Glomerular visceral epithelial cell (primary cell): ENCODE measurements at regions not wholly inside any gene's neighbourhood (a gene's known extent, or its start where the extent isn't known, plus 50 kb on each side); places are given as distances from the start of the nearest gene placed in this dataset.

ENCODE experiments used
- DNase-seq: peaks from one replicate; pipeline ENCODE4 v3.0.0-alpha.2; 2016; ENCODE audit errors: extremely low spot score

GRCh38 chr5:66469684-66470083, 126.5 kb upstream of the MAST4 start:
- DNase-seq, result no peak

GRCh38 chr5:66472010-66472409, 124.2 kb upstream of the MAST4 start:
- no peak for DNase-seq

DNA sequence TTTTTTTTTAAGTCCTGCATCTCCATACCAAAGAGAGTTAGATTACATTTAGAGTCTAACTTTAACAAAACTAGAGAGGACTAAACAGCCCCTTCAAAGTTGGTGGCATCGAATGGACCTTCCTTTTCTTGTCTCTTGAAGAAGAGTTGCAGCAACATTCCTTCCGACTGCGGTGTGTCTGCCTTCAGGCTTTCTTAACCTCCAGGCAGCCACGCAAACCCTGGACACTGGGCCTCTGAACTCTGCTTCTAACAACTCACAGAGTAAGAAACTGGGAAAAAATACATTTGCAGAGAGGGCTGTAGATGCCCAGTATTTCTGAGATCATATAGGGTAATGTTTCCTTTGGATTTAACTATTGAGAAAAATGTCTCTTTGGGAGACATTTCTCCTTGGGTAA, 120.5 kb upstream of the MAST4 start:
- DNase-seq, result no peak

DNA sequence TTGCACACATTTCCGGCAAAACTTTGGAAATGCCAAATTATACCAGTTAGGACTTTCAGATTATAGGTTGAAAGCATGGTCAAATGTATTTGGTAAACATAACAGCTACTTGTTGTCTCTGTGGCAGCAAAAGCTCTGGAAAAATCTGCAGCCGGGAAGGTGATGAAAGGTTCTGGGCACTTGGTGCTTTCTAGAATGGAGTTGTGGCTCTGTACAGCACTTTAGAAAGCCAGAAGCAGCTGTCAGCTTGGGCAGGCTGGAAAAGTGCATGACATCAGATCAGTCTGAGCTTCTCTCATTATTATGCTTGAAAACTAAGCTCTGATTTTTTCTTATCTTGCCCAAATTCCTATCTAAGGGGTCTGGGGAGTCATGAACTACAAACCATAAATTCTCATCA, 118.6 kb upstream of the MAST4 start:
- DNase-seq, result no peak

DNA sequence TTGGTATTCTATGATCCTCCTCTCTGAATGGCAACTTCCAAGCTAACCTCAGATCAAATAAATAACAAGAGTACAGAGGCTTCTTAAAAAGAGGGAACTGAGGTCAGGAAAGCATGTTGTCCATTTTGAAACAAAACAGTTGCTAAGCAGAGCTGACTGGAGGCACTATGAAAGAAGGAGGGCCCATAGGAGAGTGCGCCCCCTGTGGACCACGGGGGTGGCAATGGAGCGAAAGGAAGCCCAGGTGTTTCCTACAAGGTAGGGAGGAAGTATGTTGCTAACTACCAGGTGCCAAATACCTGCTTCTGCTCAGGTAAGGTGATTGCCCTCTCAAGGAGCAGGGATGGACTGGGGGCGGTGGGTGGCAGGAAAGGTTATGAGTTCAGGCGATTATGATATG, 101.8 kb upstream of the MAST4 start:
- DNase-seq, result no peak

DNA sequence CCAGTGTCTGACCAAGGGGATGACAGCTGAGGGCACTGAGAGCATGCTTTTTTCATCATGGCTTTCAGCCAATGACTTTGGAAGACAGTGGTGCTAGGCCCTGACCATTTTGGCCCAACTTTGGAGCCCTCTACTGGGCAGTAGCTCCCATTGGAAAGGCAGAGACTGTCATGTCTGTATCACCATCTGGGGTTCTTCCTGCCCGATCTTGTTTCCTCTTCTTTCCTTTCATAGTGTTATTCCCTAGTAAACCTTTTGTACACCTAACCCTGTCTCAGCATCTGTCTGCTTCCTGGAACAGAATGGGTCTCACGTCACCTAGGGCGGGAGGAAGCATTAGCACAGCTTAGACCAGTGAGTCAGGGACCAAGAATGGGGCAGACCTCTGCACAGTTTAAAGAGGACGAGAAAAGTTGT, 97.4 kb upstream of the MAST4 start:
- DNase-seq, result no peak

DNA sequence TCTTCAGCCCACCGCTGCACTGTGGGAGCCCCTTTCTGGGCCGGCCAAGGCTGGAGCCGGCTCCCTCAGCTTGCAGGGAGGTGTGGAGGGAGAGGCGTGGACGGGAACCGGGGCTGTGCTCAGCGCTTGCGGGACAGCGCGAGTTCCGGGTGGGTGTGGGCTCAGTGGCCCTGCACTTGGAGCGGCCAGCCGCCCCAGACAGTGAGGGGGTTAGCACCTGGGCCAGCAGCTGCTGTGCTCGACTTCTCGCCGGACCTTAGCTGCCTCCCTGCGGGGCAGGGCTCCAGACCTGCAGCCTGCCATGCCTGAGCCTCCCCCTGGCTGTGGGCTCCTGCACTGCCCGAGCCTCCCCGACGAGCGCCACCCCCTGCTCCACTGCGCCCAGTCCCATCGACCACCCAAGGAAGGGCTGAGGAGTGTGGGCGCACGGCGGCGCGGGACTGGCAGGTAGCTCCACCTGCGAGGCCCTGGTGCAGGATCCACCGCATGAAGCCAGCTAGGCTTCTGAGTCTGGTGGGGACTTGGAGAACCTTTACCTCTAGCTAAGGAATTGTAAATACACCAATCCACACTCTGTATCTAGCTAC, 92.9 kb upstream of the MAST4 start:
- no peak for DNase-seq

- no peak for DNase-seq
These were observed 89.1 kb upstream of the MAST4 start for GRCh38 chr5:66507106-66507505.

GRCh38 chr5:66511491-66511890, 84.7 kb upstream of the MAST4 start:
- DNase-seq, result no peak

- DNase-seq, result no peak
These were observed 83.1 kb upstream of the MAST4 start for GRCh38 chr5:66513130-66513529.

- no peak for DNase-seq
These were observed 81.0 kb upstream of the MAST4 start for GRCh38 chr5:66515209-66515608.

- no peak for DNase-seq
These were observed 79.6 kb upstream of the MAST4 start for GRCh38 chr5:66516550-66516949.

GRCh38 chr5:66517351-66517750, 78.8 kb upstream of the MAST4 start:
- no peak for DNase-seq

GRCh38 chr5:66518052-66518451, 78.1 kb upstream of the MAST4 start:
- no peak for DNase-seq

DNA sequence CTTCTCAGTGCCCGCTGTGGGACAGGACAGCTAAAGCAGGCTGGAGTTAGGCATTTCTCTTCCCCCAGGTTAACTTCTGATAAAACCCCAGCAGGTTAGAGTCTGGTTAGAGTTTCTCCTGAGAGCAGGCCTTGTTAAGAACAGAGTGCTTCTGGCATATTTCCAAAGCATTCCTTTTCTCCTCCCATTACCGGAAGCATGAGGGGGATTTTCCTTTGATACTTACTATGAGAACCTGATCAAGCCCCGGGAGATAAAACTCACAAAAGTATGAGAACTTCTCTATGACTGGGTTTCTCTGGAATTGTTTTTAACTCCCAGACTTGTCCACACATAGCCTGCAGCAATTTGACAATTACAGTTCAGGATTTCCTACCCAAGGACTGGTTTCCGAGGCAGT, 77.4 kb upstream of the MAST4 start:
- DNase-seq, result no peak

GRCh38 chr5:66519626-66520025, 76.6 kb upstream of the MAST4 start:
- DNase-seq, result no peak

DNA sequence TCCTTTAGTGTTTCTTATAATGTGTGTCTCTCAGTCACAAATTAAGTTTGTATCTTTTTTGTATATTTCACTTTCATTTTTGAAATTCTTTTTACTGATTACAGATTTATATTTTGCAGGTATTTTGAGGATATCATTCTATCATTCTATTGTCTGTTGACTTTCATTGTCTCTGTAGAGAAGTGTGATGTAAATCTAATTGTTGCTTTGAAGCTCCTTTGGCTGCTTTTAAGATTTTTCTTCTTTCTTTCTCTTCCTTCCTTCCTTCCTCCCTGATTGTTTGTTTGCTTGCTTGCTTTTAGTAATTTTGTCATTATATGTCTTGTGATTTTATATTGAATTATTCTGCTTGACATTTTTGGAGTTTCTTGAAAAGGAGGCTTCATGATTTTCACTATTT, 75.3 kb upstream of the MAST4 start:
- no peak for DNase-seq

GRCh38 chr5:66527478-66528035, 68.6 kb upstream of the MAST4 start:
- no peak for DNase-seq

DNA sequence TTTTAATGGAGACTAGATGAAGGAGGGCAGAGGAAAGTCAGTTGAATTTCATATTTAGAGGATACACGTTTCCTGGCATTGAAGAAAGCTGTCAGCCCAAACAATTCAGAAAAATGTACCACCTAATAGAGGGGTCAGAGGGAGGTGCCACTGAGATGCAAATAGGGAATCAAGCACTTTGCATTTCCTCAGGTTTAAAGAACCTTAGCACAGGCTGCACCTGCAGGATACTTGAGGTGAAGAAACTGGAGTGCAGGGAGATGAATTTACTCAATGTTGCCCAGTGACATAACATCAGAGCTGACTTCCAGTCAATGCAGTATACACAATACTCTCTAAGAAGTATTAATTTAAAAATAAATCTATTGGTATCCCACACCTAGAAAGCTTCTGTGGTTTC, 67.0 kb upstream of the MAST4 start:
- no peak for DNase-seq

DNA sequence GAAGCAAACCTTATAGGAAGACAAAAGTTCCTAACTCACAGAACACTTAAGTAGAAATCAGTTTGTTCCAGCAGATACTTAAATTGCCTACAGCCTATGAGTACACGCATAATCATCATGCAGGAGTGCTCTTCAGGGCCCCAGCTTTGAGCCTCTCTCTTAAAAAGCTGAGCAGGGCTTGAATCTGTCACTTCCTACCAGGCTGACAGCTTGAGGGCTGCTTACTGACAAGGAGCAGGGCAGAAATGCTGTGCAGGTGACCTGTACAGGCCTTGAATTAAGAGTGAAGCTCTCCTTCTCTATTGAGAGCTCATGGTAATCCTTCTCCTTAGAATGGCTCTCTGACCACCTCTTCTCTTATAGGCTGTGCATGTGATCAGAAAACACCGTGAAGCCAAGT, 66.5 kb upstream of the MAST4 start:
- no peak for DNase-seq

DNA sequence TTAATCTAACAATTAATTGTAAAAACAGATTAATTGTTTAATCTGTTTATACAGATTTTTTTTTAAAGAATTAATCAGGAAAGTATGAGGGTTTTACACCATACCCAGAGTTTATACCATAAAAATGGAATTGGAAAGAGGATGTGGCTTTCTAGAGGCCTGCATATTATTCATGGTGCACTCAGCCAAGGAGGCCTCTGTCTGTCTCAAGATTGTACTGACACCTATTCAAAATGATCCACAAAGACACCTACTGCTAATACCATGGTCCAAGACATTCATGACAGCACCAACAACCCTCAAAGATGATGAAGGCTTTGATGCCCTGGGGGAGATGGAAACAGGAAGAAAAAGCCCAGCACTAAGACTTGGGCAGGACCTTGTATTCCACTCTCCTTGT, 58.1 kb upstream of the MAST4 start:
- DNase-seq, result no peak

- no peak for DNase-seq
These were observed 57.7 kb upstream of the MAST4 start for GRCh38 chr5:66538531-66538930.

DNA sequence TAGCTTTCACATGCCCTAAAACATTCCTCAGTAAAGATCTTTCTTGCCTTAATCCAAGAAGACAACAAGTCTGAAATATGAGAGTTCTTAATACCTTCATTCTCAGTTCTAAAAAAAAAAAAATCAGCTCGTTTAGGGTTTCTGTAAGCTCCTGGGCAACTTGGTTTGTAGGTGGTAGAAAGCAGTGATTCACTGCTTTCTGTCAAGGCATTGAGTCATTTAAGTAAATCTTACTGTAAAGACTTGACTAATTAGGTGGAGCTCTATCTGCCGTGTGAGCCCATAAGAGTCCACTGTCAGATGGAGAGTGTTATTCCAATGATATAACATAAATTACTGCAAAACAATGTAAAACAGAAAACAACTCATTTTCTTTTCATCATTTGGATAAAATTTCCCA, 56.1 kb upstream of the MAST4 start:
- no peak for DNase-seq

GRCh38 chr5:66542711-66543110, 53.5 kb upstream of the MAST4 start:
- DNase-seq, result no peak
